H1 (cell line): ENCODE measurements at regions not wholly inside any gene's neighbourhood (a gene's known extent, or its start where the extent isn't known, plus 50 kb on each side); places are given as distances from the start of the nearest gene placed in this dataset.

Experiments
- CTCF ChIA-PET: fragments of 300-600 bp; sonication (Branson Sonifier 250); formaldehyde crosslinking; loops from one replicate; lab custom pipeline; 2021; ENCODE audit not compliant: partially characterized antibody; lab: Charles Lee
- POLR2A ChIA-PET: fragments of 300-600 bp; sonication (Branson Sonifier 250); formaldehyde crosslinking; loops from one replicate; lab custom pipeline; 2021; ENCODE audit warnings: inconsistent platforms; ENCODE audit not compliant: partially characterized antibody; lab: Charles Lee
- DNase-seq, 2 experiments: peaks; one replicate each; pipeline versions ENCODE4 v3.0.0 to v3.0.0-alpha.2; 2010 to 2022; ENCODE audit warnings: low spot score in 2 of 2, low read depth in 1 of 2, mixed read lengths in 1 of 2
- FAIRE-seq: peaks from 2 replicates; lab custom pipeline; 2011; peaks lifted over from hg19 to GRCh38; lab: Jason Lieb, UNC
- H2AFZ ChIP-seq: 2 replicates; pipeline ENCODE4 v1.8.1; 2012; ENCODE audit warnings: low read length, inconsistent platforms
- H2AK5ac ChIP-seq: 2 replicates; pipeline ENCODE4 v1.6.1; 2013; ENCODE audit warnings: low read depth, low read length
- H2BK120ac ChIP-seq: replicated peaks from 2 replicates; pipeline ENCODE3; 2013; ENCODE audit warnings: low read depth, low read length, inconsistent platforms
- H2BK12ac ChIP-seq: 2 replicates; pipeline ENCODE4 v1.6.1; 2013; ENCODE audit warnings: low read depth, low read length
- H2BK15ac ChIP-seq: 2 replicates; pipeline ENCODE4 v1.6.1; 2013; ENCODE audit warnings: low read length
- H2BK20ac ChIP-seq: 2 replicates; pipeline ENCODE4 v1.6.1; 2013; ENCODE audit warnings: low read length
- H2BK5ac ChIP-seq: 2 replicates; pipeline ENCODE4 v1.6.1; 2013; ENCODE audit warnings: low read depth, low read length
- H3K14ac ChIP-seq: 2 replicates; pipeline ENCODE4 v1.6.1; 2013; ENCODE audit warnings: inconsistent platforms; ENCODE audit not compliant: insufficient read length
- H3K18ac ChIP-seq: 2 replicates; pipeline ENCODE4 v1.6.1; 2013; ENCODE audit warnings: low read length; ENCODE audit errors: extremely low read depth
- H3K23ac ChIP-seq: 2 replicates; pipeline ENCODE4 v1.6.1; 2013; ENCODE audit warnings: inconsistent platforms; ENCODE audit not compliant: insufficient read length
- H3K23me2 ChIP-seq: 2 replicates; pipeline ENCODE4 v1.6.1; 2013; ENCODE audit warnings: low read depth, low read length
- H3K27ac ChIP-seq: 2 replicates; pipeline ENCODE4 v1.6.1; 2011; ENCODE audit warnings: low read depth, low read length, inconsistent platforms
- H3K27me3 ChIP-seq, 4 experiments: replicated peaks in 1 of 4; 1 replicate in 1 of 4; 2 replicates in 3 of 4; pipeline versions ENCODE4 v1.6.1 to v1.8.1; 2011 to 2013; ENCODE audit warnings: low read length in 3 of 4, mild to moderate bottlenecking in 3 of 4, inconsistent platforms in 2 of 4, mixed read lengths in 2 of 4, moderate library complexity in 1 of 4; ENCODE audit not compliant: control insufficient read depth in 3 of 4, insufficient read depth in 3 of 4; ENCODE audit errors: extremely low read depth in 1 of 4
- H3K36me3 ChIP-seq, 4 experiments: 2 replicates each; pipeline versions ENCODE4 v1.6.1 to v1.8.1; 2011 to 2013; ENCODE audit warnings: mild to moderate bottlenecking in 4 of 4, low read length in 3 of 4, moderate library complexity in 2 of 4, control low read depth in 1 of 4, inconsistent platforms in 1 of 4; ENCODE audit not compliant: insufficient read depth in 4 of 4, control insufficient read depth in 2 of 4
- H3K4ac ChIP-seq: replicated peaks from 2 replicates; pipeline ENCODE3; 2013; ENCODE audit warnings: low read length, low read depth, mixed read lengths, inconsistent platforms; ENCODE audit not compliant: insufficient read length
- H3K4me1 ChIP-seq, 4 experiments: replicated peaks in 1 of 4; 1 replicate in 1 of 4; 2 replicates in 3 of 4; pipeline versions ENCODE4 v1.6.1 to v1.8.1; 2011 to 2013; ENCODE audit warnings: low read length in 3 of 4, inconsistent platforms in 2 of 4, mixed read lengths in 1 of 4; ENCODE audit not compliant: insufficient read depth in 4 of 4, control insufficient read depth in 3 of 4
- H3K4me2 ChIP-seq, 2 experiments: 2 replicates each; pipeline versions ENCODE4 v1.6.1 to v1.8.1; 2011 to 2013; ENCODE audit warnings: low read depth in 2 of 2, low read length in 2 of 2, control low read depth in 1 of 2, inconsistent platforms in 1 of 2, mild to moderate bottlenecking in 1 of 2; ENCODE audit not compliant: insufficient read depth in 1 of 2
- H3K4me3 ChIP-seq, 4 experiments: fragments of 200-600, 300-600 bp in 1 of 4; sonication (generic), shearing (Covaris generic), sonication (Bioruptor Twin) in 1 of 4; 2 replicates each; pipeline versions ENCODE4 v1.5.1 to v1.8.1; 2011 to 2016; ENCODE audit warnings: low read length in 4 of 4, low read depth in 3 of 4, control low read depth in 2 of 4, inconsistent platforms in 2 of 4, mild to moderate bottlenecking in 2 of 4, mixed read lengths in 1 of 4, moderate library complexity in 1 of 4; ENCODE audit not compliant: insufficient read depth in 2 of 4; ENCODE audit errors: extremely low read depth in 1 of 4
- H3K56ac ChIP-seq: replicated peaks from 2 replicates; pipeline ENCODE3; 2013; ENCODE audit warnings: low read depth, mild to moderate bottlenecking, mixed read lengths, low read length, inconsistent platforms; ENCODE audit not compliant: insufficient read length
- H3K79me1 ChIP-seq: 2 replicates; pipeline ENCODE4 v1.6.1; 2013; ENCODE audit warnings: low read depth, low read length, control low read depth
- H3K79me2 ChIP-seq, 2 experiments: 2 replicates each; pipeline versions ENCODE4 v1.6.1 to v1.8.1; 2012 to 2013; ENCODE audit warnings: low read length in 2 of 2, mild to moderate bottlenecking in 2 of 2, inconsistent platforms in 1 of 2; ENCODE audit not compliant: insufficient read depth in 2 of 2, control insufficient read depth in 1 of 2
- H3K9ac ChIP-seq, 4 experiments: replicated peaks in 1 of 4; 1 replicate in 1 of 4; 2 replicates in 3 of 4; pipeline versions ENCODE4 v1.6.1 to v1.8.1; 2011 to 2013; ENCODE audit warnings: low read depth in 3 of 4, low read length in 3 of 4, control low read depth in 2 of 4, mild to moderate bottlenecking in 2 of 4, moderate library complexity in 2 of 4, inconsistent platforms in 1 of 4; ENCODE audit errors: extremely low read depth in 1 of 4
- H3K9me3 ChIP-seq, 2 experiments: 2 replicates each; pipeline versions ENCODE4 v1.6.1 to v1.8.1; 2012 to 2013; ENCODE audit warnings: mild to moderate bottlenecking in 2 of 2, moderate library complexity in 2 of 2, control low read depth in 1 of 2, inconsistent platforms in 1 of 2, low read depth in 1 of 2, low read length in 1 of 2, mixed read lengths in 1 of 2; ENCODE audit not compliant: insufficient read depth in 2 of 2
- H4K20me1 ChIP-seq, 2 experiments: replicated peaks in 1 of 2; 2 replicates each; pipeline versions ENCODE3 to v1.8.1; 2011 to 2013; ENCODE audit warnings: inconsistent platforms in 2 of 2, low read length in 2 of 2, mild to moderate bottlenecking in 1 of 2; ENCODE audit not compliant: insufficient read depth in 2 of 2, control insufficient read depth in 1 of 2
- H4K5ac ChIP-seq: 2 replicates; pipeline ENCODE4 v1.6.1; 2013; ENCODE audit warnings: low read length, low read depth, mixed read lengths, inconsistent platforms; ENCODE audit not compliant: insufficient read length
- H4K8ac ChIP-seq: 2 replicates; pipeline ENCODE4 v1.8.0; 2013; ENCODE audit warnings: mild to moderate bottlenecking, moderate library complexity, low read length, inconsistent platforms; ENCODE audit not compliant: insufficient read depth; ENCODE audit errors: extremely low read depth
- H4K91ac ChIP-seq: replicated peaks from 2 replicates; pipeline ENCODE3; 2013; ENCODE audit warnings: low read length, mixed read lengths, inconsistent platforms; ENCODE audit not compliant: insufficient read length
- PHF8 ChIP-seq: fragments of 200-600 bp; sonication (generic); conservative IDR thresholded peaks from 2 replicates; pipeline ENCODE4 v1.7.1; 2012; ENCODE audit warnings: low read depth, mild to moderate bottlenecking, inconsistent platforms, low read length, moderate library complexity
- WGBS, 2 experiments: shearing (Covaris generic) in 1 of 2; methylation state at CpG; one replicate each; pipeline versions ENCODE4 v1.1.6 to v1.1.7; 2013 to 2015; ENCODE audit warnings: low lambda C conversion rate in 2 of 2, mixed read lengths in 2 of 2, inconsistent platforms in 1 of 2, low coverage in 1 of 2, missing lambda C conversion rate in 1 of 2; ENCODE audit not compliant: insufficient replicate concordance in 2 of 2, insufficient coverage in 1 of 2, insufficient read length in 1 of 2; ENCODE audit errors: extremely low coverage in 1 of 2, missing lambda C conversion rate in 1 of 2; 5-methylcytosine and 5-hydroxymethylcytosine counted together

DNA sequence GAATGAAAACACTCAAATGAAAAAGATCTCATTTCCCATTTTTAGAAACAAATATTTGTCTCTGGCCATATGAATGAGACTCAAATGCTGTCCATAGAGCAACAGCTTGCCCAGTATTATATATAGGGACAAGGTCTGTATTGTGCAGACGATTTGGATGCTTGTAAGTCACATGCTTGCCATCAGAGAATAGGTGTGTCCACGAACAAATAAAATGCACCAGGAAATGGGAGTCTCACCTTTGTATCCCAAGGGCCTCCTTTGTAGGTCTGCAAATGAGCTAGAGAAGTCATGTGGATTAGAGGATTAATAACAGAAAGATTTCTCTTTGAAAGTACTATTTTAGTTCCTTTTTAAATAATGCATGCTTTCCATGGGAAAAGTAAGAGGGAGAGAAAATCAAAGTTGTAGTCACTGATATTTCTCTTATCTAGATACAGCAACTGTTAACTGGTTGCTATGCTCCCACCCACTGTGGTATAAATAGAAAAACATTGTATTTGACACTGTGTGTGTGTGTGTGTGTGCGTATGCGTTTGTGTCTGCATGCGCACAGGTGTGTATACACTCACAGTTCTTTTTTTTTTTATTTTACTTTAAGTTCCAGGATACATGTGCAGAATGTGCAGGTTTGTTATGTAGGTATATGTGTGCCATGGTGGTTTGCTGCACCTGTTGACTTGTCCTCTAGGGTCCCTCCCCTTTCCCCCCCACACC is 383.4 kb upstream of the ARRDC4 start:
- Histone ChIP-seq H2BK20ac (no peak overlapping the region), H2BK5ac (no peak overlapping the region), H3K18ac (no peak overlapping the region), H3K23me2 (no peaks in the 10 kb centered on the region), H3K9ac (no peak overlapping the region), H3K79me1 (no peaks in the 10 kb centered on the region), H3K27me3 (no peaks in the 10 kb centered on the region), H3K14ac (no peak overlapping the region), H3K4me1 (no peaks in the 10 kb centered on the region), H3K23ac (no peak overlapping the region), H2BK12ac (no peak overlapping the region), H3K9me3 (no peaks in the 10 kb centered on the region), H3K79me2 (no peaks in the 10 kb centered on the region), H4K5ac (no peak overlapping the region), H2AK5ac (no peak overlapping the region), H4K20me1 (no peaks in the 10 kb centered on the region), H3K36me3 (no peaks in the 10 kb centered on the region), H3K27ac (no peak overlapping the region), H2BK120ac (no peak overlapping the region), H4K8ac (no peak overlapping the region), H3K4me3 (no peak overlapping the region), H2BK15ac (no peak overlapping the region), H2AFZ (no peak overlapping the region), H3K4ac (no peak overlapping the region), H3K56ac (no peak overlapping the region), H4K91ac (no peak overlapping the region), H3K4me2 (no peak overlapping the region)
- ChIA-PET POLR2A (no interaction called here), CTCF (no interaction called here)
- WGBS, 2 experiments = 90% methylated on average over 5 of the region's 5 CpGs; no CpG with 5 or more reads in 1 of the 2 experiments
- TF ChIP-seq PHF8 = no peak
- DNase-seq (no peak), FAIRE-seq (no peak)
